BE2C (cell line): ENCODE measurements at regions not wholly inside any gene's neighbourhood (a gene's known extent, or its start where the extent isn't known, plus 50 kb on each side); places are given as distances from the start of the nearest gene placed in this dataset.

Experiments used
- DNase-seq: peaks from one replicate; pipeline ENCODE4 v3.0.0-alpha.2; 2020
- H3K27me3 ChIP-seq: fragments of 250-450 bp; sonication (Bioruptor Pico); 2 replicates; pipeline ENCODE4 v1.5.1; 2020; ENCODE audit warnings: mild to moderate bottlenecking
- H3K36me3 ChIP-seq: fragments of 250-450 bp; sonication (Bioruptor Pico); 2 replicates; pipeline ENCODE4 v1.5.1; 2020; ENCODE audit warnings: mild to moderate bottlenecking
- H3K4me1 ChIP-seq: fragments of 250-450 bp; sonication (Bioruptor Pico); 2 replicates; pipeline ENCODE4 v1.5.1; 2020
- H3K4me3 ChIP-seq: 2 replicates; pipeline ENCODE4 v1.5.1; 2011; ENCODE audit warnings: low read depth, low read length
- H3K9me3 ChIP-seq: fragments of 250-450 bp; sonication (Bioruptor Pico); 2 replicates; pipeline ENCODE4 v1.5.1; 2020
- TF ChIP-seq, protein P1 (sequence below): IDR thresholded peaks from 2 replicates; pipeline ENCODE4 v1.5.1; 2012; ENCODE audit warnings: mild to moderate bottlenecking, low read depth, low read length

DNA sequence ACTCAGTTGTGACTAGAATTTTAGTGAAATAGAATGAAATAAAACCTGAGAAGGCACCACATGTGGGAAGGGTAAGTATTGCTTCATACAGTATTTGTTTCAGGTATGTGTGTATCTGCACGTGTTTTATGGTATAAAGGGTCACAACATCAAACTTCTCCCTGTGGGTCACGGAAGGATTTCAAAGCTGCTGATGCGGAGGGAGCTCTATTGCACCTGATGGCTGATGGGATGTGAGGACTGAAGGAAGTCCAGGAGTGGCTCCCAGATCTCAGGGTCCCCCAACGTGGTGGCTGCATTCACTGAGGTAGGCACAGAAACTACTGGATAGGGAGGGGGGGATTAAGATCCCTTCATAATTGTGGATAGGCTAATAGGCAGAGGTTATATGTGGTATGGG is 159.7 kb downstream of the PJA2 start:
- H3K4me1 ChIP-seq, result no peaks in the 10 kb centered on the region
- TF ChIP-seq, protein P1, sequence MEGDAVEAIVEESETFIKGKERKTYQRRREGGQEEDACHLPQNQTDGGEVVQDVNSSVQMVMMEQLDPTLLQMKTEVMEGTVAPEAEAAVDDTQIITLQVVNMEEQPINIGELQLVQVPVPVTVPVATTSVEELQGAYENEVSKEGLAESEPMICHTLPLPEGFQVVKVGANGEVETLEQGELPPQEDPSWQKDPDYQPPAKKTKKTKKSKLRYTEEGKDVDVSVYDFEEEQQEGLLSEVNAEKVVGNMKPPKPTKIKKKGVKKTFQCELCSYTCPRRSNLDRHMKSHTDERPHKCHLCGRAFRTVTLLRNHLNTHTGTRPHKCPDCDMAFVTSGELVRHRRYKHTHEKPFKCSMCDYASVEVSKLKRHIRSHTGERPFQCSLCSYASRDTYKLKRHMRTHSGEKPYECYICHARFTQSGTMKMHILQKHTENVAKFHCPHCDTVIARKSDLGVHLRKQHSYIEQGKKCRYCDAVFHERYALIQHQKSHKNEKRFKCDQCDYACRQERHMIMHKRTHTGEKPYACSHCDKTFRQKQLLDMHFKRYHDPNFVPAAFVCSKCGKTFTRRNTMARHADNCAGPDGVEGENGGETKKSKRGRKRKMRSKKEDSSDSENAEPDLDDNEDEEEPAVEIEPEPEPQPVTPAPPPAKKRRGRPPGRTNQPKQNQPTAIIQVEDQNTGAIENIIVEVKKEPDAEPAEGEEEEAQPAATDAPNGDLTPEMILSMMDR, result no peak
- H3K36me3 ChIP-seq, result no peaks in the 10 kb centered on the region
- H3K27me3 ChIP-seq, result no peaks in the 10 kb centered on the region
- H3K9me3 ChIP-seq, result no peaks in the 10 kb centered on the region
- H3K4me3 ChIP-seq, result no peak overlapping the region
- no peak for DNase-seq

DNA sequence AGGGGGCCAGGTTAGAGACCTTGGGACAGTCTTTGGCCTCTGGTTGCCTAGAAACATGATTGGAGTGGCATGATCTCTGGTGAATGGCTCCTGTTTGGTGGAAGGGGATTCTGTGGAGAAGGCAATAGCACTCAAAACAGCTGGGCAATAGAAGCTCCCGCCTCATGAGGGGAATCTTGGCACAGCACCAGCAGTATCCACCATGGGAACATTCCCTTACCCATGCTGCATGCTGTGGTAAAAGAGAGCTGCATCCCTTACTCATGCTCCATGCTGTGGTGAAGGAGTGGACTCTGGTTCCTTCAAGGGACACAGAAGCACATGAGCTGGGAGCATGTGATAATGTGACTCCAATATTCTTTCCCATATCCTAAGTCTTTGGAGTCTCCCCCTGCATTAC is 160.6 kb downstream of the PJA2 start:
- Histone ChIP-seq H3K4me3 (no peak overlapping the region), H3K4me1 (no peaks in the 10 kb centered on the region), H3K9me3 (no peaks in the 10 kb centered on the region), H3K27me3 (no peaks in the 10 kb centered on the region), H3K36me3 (no peaks in the 10 kb centered on the region)
- TF ChIP-seq, protein P1, result no peak
- no peak for DNase-seq

DNA sequence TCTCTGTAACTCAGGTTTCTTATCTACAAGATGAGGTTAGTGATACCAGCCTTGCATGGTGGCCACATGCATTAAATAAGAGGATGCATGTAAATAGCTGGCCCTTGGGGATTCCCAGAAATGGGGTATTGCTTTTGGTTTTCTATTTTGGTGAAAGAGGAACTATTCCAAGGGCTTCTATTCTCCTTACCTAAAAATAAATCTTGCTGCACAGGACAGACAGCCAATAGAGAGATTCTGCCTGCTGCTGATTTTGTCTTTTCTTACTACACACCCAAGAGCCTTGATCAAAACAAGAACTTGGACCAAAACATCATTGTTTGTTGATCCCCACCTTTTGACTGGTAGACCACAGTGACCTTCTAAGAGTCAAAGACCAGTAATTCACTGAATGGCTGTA is 161.8 kb downstream of the PJA2 start:
- TF ChIP-seq, protein P1, result no peak
- DNase-seq, result no peak
- Histone ChIP-seq H3K36me3 (no peaks in the 10 kb centered on the region), H3K27me3 (no peaks in the 10 kb centered on the region), H3K9me3 (no peaks in the 10 kb centered on the region), H3K4me3 (no peak overlapping the region), H3K4me1 (no peaks in the 10 kb centered on the region)

DNA sequence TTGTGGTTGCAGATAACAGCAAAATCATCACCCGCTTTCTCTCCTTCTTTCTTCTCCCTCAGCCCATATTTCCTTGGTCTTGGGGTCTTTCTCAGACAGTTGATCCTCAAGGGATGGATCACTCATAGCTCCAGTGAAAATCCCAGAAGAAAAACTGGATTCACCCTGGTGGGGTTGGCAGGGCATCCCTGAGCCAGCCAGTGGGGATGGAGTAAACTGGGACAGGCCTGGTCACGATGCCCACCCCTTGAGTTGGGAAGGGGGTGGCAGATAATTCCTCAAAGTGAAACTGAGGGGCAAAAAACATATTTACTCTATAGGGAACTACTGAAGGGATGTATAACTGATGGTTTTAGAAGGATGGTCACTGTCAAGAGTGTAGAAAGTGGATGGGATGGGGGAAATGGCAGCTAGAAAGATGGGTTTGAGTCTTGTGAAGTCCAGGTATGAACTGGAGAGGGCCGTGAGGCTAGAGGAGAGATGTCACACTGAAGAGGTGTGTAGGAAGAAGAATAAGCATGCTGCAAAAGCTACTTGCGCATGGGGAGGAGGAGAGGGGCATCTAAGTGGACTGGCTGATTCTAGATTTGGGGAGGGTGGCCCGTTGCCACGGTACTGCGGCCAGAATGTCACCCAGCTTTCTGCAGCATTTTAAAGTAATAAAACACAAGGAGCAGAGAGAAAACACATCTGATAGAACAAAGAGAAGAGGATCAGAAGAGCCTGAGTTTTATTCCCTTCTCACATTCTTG is 162.8 kb downstream of the PJA2 start:
- no peaks in the 10 kb centered on the region for H3K36me3 ChIP-seq
- no peaks in the 10 kb centered on the region for H3K27me3 ChIP-seq
- no peaks in the 10 kb centered on the region for H3K9me3 ChIP-seq
- TF ChIP-seq, protein P1, result no peak
- no peaks in the 10 kb centered on the region for H3K4me1 ChIP-seq
- DNase-seq, result no peak
- H3K4me3 ChIP-seq, result no peak overlapping the region
